Adrenal gland (tissue), 9 donors: ENCODE measurements at regions not wholly inside any gene's neighbourhood (a gene's known extent, or its start where the extent isn't known, plus 50 kb on each side); places are given as distances from the start of the nearest gene placed in this dataset.

Experiments used
- DNase-seq, 7 donors: peaks; one replicate each; pipeline ENCODE4 v3.0.0-alpha.2; 2019 to 2020
- H3K27ac ChIP-seq, 5 donors: fragments of 200-600 bp; sonication (generic) in 4 of 5; 1 replicate in 3 of 5; 2 replicates in 2 of 5; pipeline versions ENCODE4 v1.5.1 to v1.8.0; 2016 to 2020; ENCODE audit warnings: mild to moderate bottlenecking in 1 of 5
- H3K27me3 ChIP-seq: fragments of 200-600 bp; 2 replicates; pipeline ENCODE4 v1.8.0; 2021
- H3K36me3 ChIP-seq, 2 donors: fragments of 200-600 bp; replicated peaks in 1 of 2; 1 replicate in 1 of 2; 2 replicates in 1 of 2; pipeline versions ENCODE4 v1.5.1 to v1.8.0; 2018 to 2022
- H3K4me1 ChIP-seq, 2 donors: fragments of 200-600 bp; replicated peaks in 1 of 2; 1 replicate in 1 of 2; 2 replicates in 1 of 2; pipeline versions ENCODE4 v1.5.1 to v1.8.0; 2018 to 2021
- H3K4me3 ChIP-seq, 4 donors: fragments of 200-600 bp; sonication (generic) in 3 of 4; one replicate each; pipeline ENCODE4 v1.5.1; 2016 to 2018
- H3K9me3 ChIP-seq, 3 donors: fragments of 200-600 bp; sonication (generic) in 1 of 3; replicated peaks in 1 of 3; 1 replicate in 2 of 3; 2 replicates in 1 of 3; pipeline versions ENCODE4 v1.5.1 to v1.8.0; 2016 to 2021
- POLR2A ChIP-seq, 2 donors: fragments of 450-650 bp; IDR thresholded peaks; one replicate each; pipeline ENCODE4 v1.6.1; 2017; ENCODE audit warnings: antibody characterized with exemption in 2 of 2, mild to moderate bottlenecking in 2 of 2, moderate library complexity in 1 of 2
- WGBS, 4 donors: extraction: QIAGEN DNeasy Blood & Tissue Kit in 2 of 4; methylation state at CpG; one replicate each; pipeline versions ENCODE4 v1.1.5 to v1.1.7; 2013 to 2017; 5-methylcytosine and 5-hydroxymethylcytosine counted together
- intact Hi-C, 2 donors: fragments of 100-400 bp; cut with DNase I; formaldehyde crosslinking; loops; one replicate each; pipeline versions ENCODE4 v1.14.1 to v1.15.0; 2022 to 2023
- TF ChIP-seq, protein P1 (sequence below), 6 experiments: fragments of 450-650 bp in 4 of 6; fragments of 200-600 bp in 2 of 6; sonication (generic) in 1 of 6; IDR thresholded peaks; 1 replicate in 5 of 6; 2 replicates in 1 of 6; pipeline versions ENCODE4 v1.5.1 to v1.8.0; 2016 to 2021; ENCODE audit warnings: antibody characterized with exemption in 6 of 6, mild to moderate bottlenecking in 2 of 6, moderate library complexity in 1 of 6
- donor health status: healthy with polysubstance abuse.
- donor health status: Bipolar disorder and iron deficiency.
- donor health status: DM: yes; HTN: yes; CAD: no.
- donor health status: DM: no; HTN: no; CAD: no.
- donor health status: DM: no; HTN: no; CAD: no.

GRCh38 chr2:132274000-132274399 is 112.2 kb upstream of the ANKRD30BL start:
- intact Hi-C loops = no loop called here
- TF ChIP-seq POLR2A (IDR thresholded peaks at IDR 0.05) = no peak
- TF ChIP-seq, protein P1, sequence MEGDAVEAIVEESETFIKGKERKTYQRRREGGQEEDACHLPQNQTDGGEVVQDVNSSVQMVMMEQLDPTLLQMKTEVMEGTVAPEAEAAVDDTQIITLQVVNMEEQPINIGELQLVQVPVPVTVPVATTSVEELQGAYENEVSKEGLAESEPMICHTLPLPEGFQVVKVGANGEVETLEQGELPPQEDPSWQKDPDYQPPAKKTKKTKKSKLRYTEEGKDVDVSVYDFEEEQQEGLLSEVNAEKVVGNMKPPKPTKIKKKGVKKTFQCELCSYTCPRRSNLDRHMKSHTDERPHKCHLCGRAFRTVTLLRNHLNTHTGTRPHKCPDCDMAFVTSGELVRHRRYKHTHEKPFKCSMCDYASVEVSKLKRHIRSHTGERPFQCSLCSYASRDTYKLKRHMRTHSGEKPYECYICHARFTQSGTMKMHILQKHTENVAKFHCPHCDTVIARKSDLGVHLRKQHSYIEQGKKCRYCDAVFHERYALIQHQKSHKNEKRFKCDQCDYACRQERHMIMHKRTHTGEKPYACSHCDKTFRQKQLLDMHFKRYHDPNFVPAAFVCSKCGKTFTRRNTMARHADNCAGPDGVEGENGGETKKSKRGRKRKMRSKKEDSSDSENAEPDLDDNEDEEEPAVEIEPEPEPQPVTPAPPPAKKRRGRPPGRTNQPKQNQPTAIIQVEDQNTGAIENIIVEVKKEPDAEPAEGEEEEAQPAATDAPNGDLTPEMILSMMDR (IDR thresholded peaks at IDR 0.05) = no peak
- Histone ChIP-seq H3K9me3 (no peaks in the 10 kb centered on the region), H3K4me3 (no peak overlapping the region), H3K27me3 (no peaks in the 10 kb centered on the region), H3K4me1 (no peaks in the 10 kb centered on the region), H3K27ac (no peak overlapping the region), H3K36me3 (no peaks in the 10 kb centered on the region)
- DNase-seq = no peak
- WGBS, 4 donors = 84 to 93% (median 89%) methylated on average over 10 of the region's 10 CpGs

- Histone ChIP-seq H3K4me3 (no peak overlapping the region), H3K9me3 (no peaks in the 10 kb centered on the region), H3K4me1 (no peaks in the 10 kb centered on the region), H3K27me3 (no peaks in the 10 kb centered on the region), H3K36me3 (no peaks in the 10 kb centered on the region), H3K27ac (no peak overlapping the region)
- WGBS, 4 donors = 87 to 95% (median 92%) methylated on average over 14 to 17 of the region's 17 CpGs
- intact Hi-C loops = no loop called here
- no peak for TF ChIP-seq POLR2A (IDR thresholded peaks at IDR 0.05)
- TF ChIP-seq, protein P1 (IDR thresholded peaks at IDR 0.05) = no peak
- DNase-seq = no peak
Observed at GRCh38 chr2:132275396-132275795, 113.6 kb upstream of the ANKRD30BL start.

DNA sequence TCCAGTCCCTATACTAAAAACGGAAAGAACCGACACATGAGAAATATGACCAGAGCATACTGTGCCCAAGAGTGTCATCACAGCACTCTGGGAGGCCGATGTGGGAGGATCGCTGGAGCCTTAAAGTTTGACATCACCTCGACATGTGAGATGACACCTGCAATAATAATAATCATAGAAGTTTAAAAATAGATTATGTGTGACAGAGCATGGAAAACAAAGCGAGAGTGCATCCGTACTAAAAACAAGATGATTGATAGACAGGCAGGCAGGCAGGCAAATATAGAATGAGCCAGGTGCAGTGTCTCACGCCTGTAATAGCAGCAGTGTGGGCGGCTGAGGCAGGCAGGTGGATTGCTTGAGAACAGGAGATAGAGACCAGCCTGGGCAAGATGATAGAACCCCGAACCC is 114.8 kb upstream of the ANKRD30BL start:
- H3K9me3 ChIP-seq = no peaks in the 10 kb centered on the region
- no peaks in the 10 kb centered on the region for H3K27me3 ChIP-seq
- no peak for TF ChIP-seq POLR2A (IDR thresholded peaks at IDR 0.05)
- TF ChIP-seq, protein P1 (IDR thresholded peaks at IDR 0.05) = no peak
- no peaks in the 10 kb centered on the region for H3K36me3 ChIP-seq
- no peaks in the 10 kb centered on the region for H3K4me1 ChIP-seq
- H3K27ac ChIP-seq = no peak overlapping the region
- intact Hi-C loops = no loop called here
- DNase-seq = no peak
- no peak overlapping the region for H3K4me3 ChIP-seq
- 77 to 85% (median 79%) methylated on average over 10 of the region's 10 CpGs for WGBS, 4 donors

DNA sequence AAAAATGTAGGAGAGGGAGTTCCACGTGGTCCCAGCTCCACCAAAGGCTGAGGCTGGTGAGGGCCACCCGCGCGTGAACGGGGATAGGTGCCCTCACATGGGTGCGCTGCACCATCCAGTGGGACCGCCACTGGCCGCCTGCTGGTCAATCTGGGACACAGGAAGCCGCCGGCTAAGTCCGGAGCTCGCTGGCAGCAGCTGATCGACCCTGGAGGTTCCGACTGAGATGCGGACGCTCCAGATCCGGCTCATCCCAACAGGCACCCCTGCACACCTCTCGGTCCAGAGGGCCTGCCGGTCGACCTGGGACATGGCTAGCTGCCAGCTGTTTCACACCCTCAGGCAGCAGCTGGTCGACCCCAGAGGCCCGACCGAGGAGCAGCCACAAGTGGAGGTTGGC is 116.5 kb upstream of the ANKRD30BL start:
- no peak for TF ChIP-seq POLR2A (IDR thresholded peaks at IDR 0.05)
- TF ChIP-seq, protein P1 (IDR thresholded peaks at IDR 0.05) = no peak
- Histone ChIP-seq H3K4me3 (no peak overlapping the region), H3K9me3 (no peaks in the 10 kb centered on the region), H3K27me3 (no peaks in the 10 kb centered on the region), H3K27ac (no peak overlapping the region), H3K36me3 (no peaks in the 10 kb centered on the region), H3K4me1 (no peaks in the 10 kb centered on the region)
- 82 to 90% (median 86%) methylated on average over 16 to 23 of the region's 23 CpGs for WGBS, 4 donors
- intact Hi-C loops = no loop called here
- no peak for DNase-seq
